T-cell (primary cell): ENCODE measurements at regions not wholly inside any gene's neighbourhood (a gene's known extent, or its start where the extent isn't known, plus 50 kb on each side); places are given as distances from the start of the nearest gene placed in this dataset.
"Not testable (repeated sequence)": the region's sequence is repeated elsewhere in the genome, so short reads cannot be mapped to it uniquely, and the experiment has no call there.

ENCODE experiments used
- ATAC-seq, 4 experiments: fragments of 200-7000 bp in 3 of 4; fragments of 150-1000 bp in 1 of 4; cut with Tn5 transposase; replicated peaks in 1 of 4; 1 replicate in 3 of 4; 2 replicates in 1 of 4; pipeline ENCODE4 v1.10.0; 2021; ENCODE audit warnings: moderate library complexity in 3 of 4, mild to moderate bottlenecking in 2 of 4, moderate number of reproducible peaks in 1 of 4
- CTCF ChIA-PET, 2 donors: fragments of 300-600 bp; sonication (Branson Sonifier 250); formaldehyde crosslinking; loops; one replicate each; lab custom pipeline; 2022; ENCODE audit warnings: antibody characterized with exemption in 2 of 2; lab: Charles Lee
- POLR2A ChIA-PET, 2 donors: fragments of 300-600 bp; sonication (Branson Sonifier 250); formaldehyde crosslinking; loops; one replicate each; lab custom pipeline; 2022; ENCODE audit warnings: antibody characterized with exemption in 2 of 2; lab: Charles Lee
- DNase-seq, 35 experiments: peaks; one replicate each; pipeline versions ENCODE4 v3.0.0 to v3.0.0-alpha.2; 2013 to 2023
- H3K27ac ChIP-seq: one replicate; pipeline ENCODE4 v1.5.1; 2013; ENCODE audit warnings: low read length
- H3K27me3 ChIP-seq, 2 experiments: replicated peaks in 1 of 2; 1 replicate in 1 of 2; 2 replicates in 1 of 2; pipeline versions ENCODE4 v1.6.1 to v1.7.0; 2013; ENCODE audit warnings: low read length in 1 of 2, mixed read lengths in 1 of 2; ENCODE audit not compliant: control insufficient read depth in 2 of 2, insufficient read depth in 2 of 2; ENCODE audit errors: extremely low read depth in 1 of 2
- H3K36me3 ChIP-seq, 2 donors: 1 replicate in 1 of 2; 2 replicates in 1 of 2; pipeline versions ENCODE4 v1.6.1 to v1.7.0; 2013; ENCODE audit warnings: low read length in 1 of 2; ENCODE audit not compliant: control insufficient read depth in 2 of 2, insufficient read depth in 1 of 2; ENCODE audit errors: extremely low read depth in 1 of 2
- H3K4me1 ChIP-seq, 2 experiments: 1 replicate in 1 of 2; 2 replicates in 1 of 2; pipeline versions ENCODE4 v1.6.1 to v1.7.0; 2013; ENCODE audit warnings: low read length in 2 of 2, mixed read lengths in 1 of 2; ENCODE audit not compliant: insufficient read depth in 2 of 2, control insufficient read depth in 1 of 2; ENCODE audit errors: extremely low read depth in 1 of 2
- H3K4me3 ChIP-seq, 2 donors: 1 replicate in 1 of 2; 2 replicates in 1 of 2; pipeline versions ENCODE4 v1.5.1 to v1.7.0; 2013; ENCODE audit warnings: mild to moderate bottlenecking in 2 of 2, low read length in 1 of 2, moderate library complexity in 1 of 2; ENCODE audit not compliant: control insufficient read depth in 1 of 2; ENCODE audit errors: extremely low read depth in 1 of 2
- H3K9me3 ChIP-seq: 2 replicates; pipeline ENCODE4 v1.7.0; 2013
- H3K27ac Mint-ChIP-seq, 2 donors: one replicate each; pipeline ENCODE4 v1.8.0; 2020 to 2021; ENCODE audit warnings: mild to moderate bottlenecking in 2 of 2, mixed read lengths in 2 of 2
- H3K27me3 Mint-ChIP-seq, 2 donors: one replicate each; pipeline ENCODE4 v1.8.0; 2021 to 2022; ENCODE audit warnings: mixed read lengths in 2 of 2
- H3K36me3 Mint-ChIP-seq: one replicate; pipeline ENCODE4 v1.8.0; 2021; ENCODE audit warnings: mixed read lengths
- H3K4me1 Mint-ChIP-seq, 3 donors: one replicate each; pipeline ENCODE4 v1.8.0; 2020 to 2022; ENCODE audit warnings: mixed read lengths in 3 of 3, mild to moderate bottlenecking in 1 of 3
- H3K4me3 Mint-ChIP-seq, 3 donors: one replicate each; pipeline ENCODE4 v1.8.0; 2020 to 2022; ENCODE audit warnings: mild to moderate bottlenecking in 3 of 3, mixed read lengths in 3 of 3, moderate library complexity in 3 of 3
- H3K9me3 Mint-ChIP-seq, 3 donors: one replicate each; pipeline ENCODE4 v1.8.0; 2020 to 2022; ENCODE audit warnings: mixed read lengths in 3 of 3
- WGBS: methylation state at CpG from one replicate; pipeline ENCODE4 v1.1.5; 2013; ENCODE audit warnings: missing lambda C conversion rate; ENCODE audit not compliant: insufficient coverage; 5-methylcytosine and 5-hydroxymethylcytosine counted together

- 69% methylated on average over 10 of the region's 11 CpGs for WGBS
These were observed 268.6 kb upstream of the TCERG1L start for GRCh38 chr10:131580076-131580652.

GRCh38 chr10:131580674-131581073 lies 269.2 kb upstream of the TCERG1L start:
- 72% methylated on average over 3 of the region's 3 CpGs for WGBS
- Mint-ChIP-seq H3K9me3 (no peaks in the 10 kb centered on the region), H3K4me3 (no peak overlapping the region), H3K27ac (no peak overlapping the region), H3K27me3 (peaks cover 3 to 7% of the 10 kb centered on the region in 2 donors), H3K36me3 (no peaks in the 10 kb centered on the region), H3K4me1 (no peaks in the 10 kb centered on the region)
- ChIA-PET CTCF (no interaction called here), POLR2A (no interaction called here)
- Histone ChIP-seq H3K4me3 (no peak overlapping the region), H3K4me1 (no peaks in the 10 kb centered on the region), H3K36me3 (no peaks in the 10 kb centered on the region), H3K9me3 (no peaks in the 10 kb centered on the region), H3K27me3 (peaks cover 0 to under 1% of the 10 kb centered on the region in 2 experiments), H3K27ac (no peak overlapping the region)
- DNase-seq: no peak
- no peak for ATAC-seq

More at GRCh38 chr10:131580076-131580652, 268.6 kb upstream of the TCERG1L start:
- H3K27ac Mint-ChIP-seq: no peak overlapping the region
- Histone ChIP-seq H3K9me3 (no peaks in the 10 kb centered on the region), H3K36me3 (no peaks in the 10 kb centered on the region), H3K27me3 (no peaks in the 10 kb centered on the region), H3K4me3 (no peak overlapping the region), H3K4me1 (no peaks in the 10 kb centered on the region), H3K27ac (no peak overlapping the region)
- no peaks in the 10 kb centered on the region for H3K9me3 Mint-ChIP-seq
- no peaks in the 10 kb centered on the region for H3K4me1 Mint-ChIP-seq
- ChIA-PET POLR2A (no interaction called here), CTCF (no interaction called here)
- DNase-seq: no peak
- H3K27me3 Mint-ChIP-seq: peaks cover 0 to 3% of the 10 kb centered on the region in 2 donors
- no peak for ATAC-seq
- no peaks in the 10 kb centered on the region for H3K36me3 Mint-ChIP-seq
- no peak overlapping the region for H3K4me3 Mint-ChIP-seq

- H3K27me3 Mint-ChIP-seq, H3K27ac Mint-ChIP-seq, H3K4me1 Mint-ChIP-seq, CTCF ChIA-PET, H3K4me3 ChIP-seq, H3K27ac ChIP-seq, ATAC-seq, H3K4me3 Mint-ChIP-seq, H3K9me3 ChIP-seq, H3K36me3 Mint-ChIP-seq, POLR2A ChIA-PET, H3K4me1 ChIP-seq, H3K9me3 Mint-ChIP-seq, DNase-seq, H3K36me3 ChIP-seq, H3K27me3 ChIP-seq: not testable (repeated sequence)
- 76% methylated on average over 5 of the region's 7 CpGs for WGBS
These were observed 270.0 kb upstream of the TCERG1L start for GRCh38 chr10:131581547-131581946.

GRCh38 chr10:131584287-131584686 lies 272.8 kb upstream of the TCERG1L start:
- Histone ChIP-seq H3K27me3 (peaks cover 0 to 3% of the 10 kb centered on the region in 2 experiments), H3K4me1 (no peaks in the 10 kb centered on the region), H3K4me3 (no peak overlapping the region), H3K36me3 (no peaks in the 10 kb centered on the region), H3K9me3 (no peaks in the 10 kb centered on the region), H3K27ac (no peak overlapping the region)
- DNase-seq (no peak), ATAC-seq (no peak)
- Mint-ChIP-seq H3K4me1 (no peaks in the 10 kb centered on the region), H3K9me3 (no peaks in the 10 kb centered on the region), H3K27ac (no peak overlapping the region), H3K4me3 (no peak overlapping the region), H3K27me3 (peaks cover 6 to 13% of the 10 kb centered on the region in 2 donors), H3K36me3 (no peaks in the 10 kb centered on the region)
- POLR2A ChIA-PET: no interaction called here
- WGBS: 43% methylated on average over 8 of the region's 12 CpGs
- CTCF ChIA-PET: no interaction called here

GRCh38 chr10:131585761-131586160 lies 274.2 kb upstream of the TCERG1L start:
- Histone ChIP-seq H3K4me3 (no peak overlapping the region), H3K36me3 (no peaks in the 10 kb centered on the region), H3K27me3 (peaks cover 0 to 3% of the 10 kb centered on the region in 2 experiments), H3K4me1 (no peaks in the 10 kb centered on the region), H3K27ac (no peak overlapping the region), H3K9me3 (no peaks in the 10 kb centered on the region)
- ATAC-seq: no peak
- peaks cover 6 to 13% of the 10 kb centered on the region in 2 donors for H3K27me3 Mint-ChIP-seq
- H3K36me3 Mint-ChIP-seq: no peaks in the 10 kb centered on the region
- H3K4me1 Mint-ChIP-seq: no peaks in the 10 kb centered on the region
- no peak overlapping the region for H3K4me3 Mint-ChIP-seq
- no peaks in the 10 kb centered on the region for H3K9me3 Mint-ChIP-seq
- ChIA-PET CTCF (no interaction called here), POLR2A (no interaction called here)
- no peak overlapping the region for H3K27ac Mint-ChIP-seq
- no peak for DNase-seq
- WGBS: 25% methylated on average over 3 of the region's 3 CpGs

GRCh38 chr10:131586958-131587357 lies 275.4 kb upstream of the TCERG1L start:
- no peak for DNase-seq
- Histone ChIP-seq H3K4me1 (no peaks in the 10 kb centered on the region), H3K4me3 (no peak overlapping the region), H3K36me3 (no peaks in the 10 kb centered on the region), H3K27ac (no peak overlapping the region), H3K27me3 (peaks cover 0 to 3% of the 10 kb centered on the region in 2 experiments), H3K9me3 (no peaks in the 10 kb centered on the region)
- 55% methylated on average over 5 of the region's 5 CpGs for WGBS
- ATAC-seq: no peak
- peaks cover 6 to 13% of the 10 kb centered on the region in 2 donors for H3K27me3 Mint-ChIP-seq
- H3K4me3 Mint-ChIP-seq: no peak overlapping the region
- H3K9me3 Mint-ChIP-seq: peaks cover 0 to under 1% (median 0%) of the 10 kb centered on the region in 3 donors
- H3K36me3 Mint-ChIP-seq: no peaks in the 10 kb centered on the region
- no peaks in the 10 kb centered on the region for H3K4me1 Mint-ChIP-seq
- POLR2A ChIA-PET: no interaction called here
- H3K27ac Mint-ChIP-seq: no peak overlapping the region
- CTCF ChIA-PET: no interaction called here
